HCT116 (cell line): ENCODE measurements at regions not wholly inside any gene's neighbourhood (a gene's known extent, or its start where the extent isn't known, plus 50 kb on each side); places are given as distances from the start of the nearest gene placed in this dataset.

Experiments used
- ATAC-seq: fragments of 200-7000 bp; cut with Tn5 transposase; 2 replicates; pipeline ENCODE4 v1.9.1; 2020; ENCODE audit warnings: mild to moderate bottlenecking, moderate library complexity
- BruUV-seq: library from RNA; stranded (reverse); fragments of 400-500 nt; replicated peaks from 2 replicates; lab custom pipeline; 2021; lab: Mats Ljungman, UMichigan
- CTCF ChIA-PET: fragments of 300-600 bp; sonication (Branson Sonifier 250); formaldehyde crosslinking; loops from one replicate; lab custom pipeline; 2021; ENCODE audit warnings: antibody characterized with exemption; lab: Charles Lee
- POLR2A ChIA-PET: fragments of 300-600, 350-600 bp; sonication (Branson Sonifier 250); formaldehyde crosslinking; loops from one replicate; lab custom pipeline; 2021; ENCODE audit warnings: antibody characterized with exemption; lab: Charles Lee
- RAD21 ChIA-PET, 2 experiments: fragments of 300-600 bp; sonication (Branson Sonifier 250); formaldehyde crosslinking; loops; one replicate each; lab custom pipeline; 2023; ENCODE audit warnings: low total read pairs in 2 of 2; ENCODE audit not compliant: uncharacterized antibody in 2 of 2, unreplicated experiment in 2 of 2, low non-redundant PET in 1 of 2; lab: Charles Lee
- DNase-seq: peaks from one replicate; pipeline ENCODE4 v3.0.0-alpha.2; 2010; ENCODE audit warnings: low read depth, low spot score
- H2AFZ ChIP-seq: fragments of 200-600 bp; shearing (Covaris generic), sonication (generic); 2 replicates; pipeline ENCODE4 v1.6.1; 2017; ENCODE audit warnings: low read depth, mixed run types, mixed read lengths, antibody characterized with exemption, low read length; ENCODE audit not compliant: poor library complexity, severe bottlenecking
- H3K27ac ChIP-seq: 2 replicates; pipeline ENCODE4 v1.5.1; 2012; ENCODE audit warnings: low read depth, low read length
- H3K27me3 ChIP-seq: fragments of 200-600 bp; sonication (generic); 2 replicates; pipeline ENCODE4 v1.6.1; 2016; ENCODE audit warnings: mixed run types, low read length, mixed read lengths; ENCODE audit not compliant: insufficient read depth
- H3K36me3 ChIP-seq, 2 experiments: fragments of 200-500 bp in 1 of 2; fragments of 200-600 bp in 1 of 2; sonication (Bioruptor generic) in 1 of 2; sonication (generic) in 1 of 2; 2 replicates each; pipeline versions ENCODE4 v1.5.1 to v1.6.1; 2014 to 2016; ENCODE audit warnings: low read length in 2 of 2, inconsistent platforms in 1 of 2, mixed read lengths in 1 of 2, mixed run types in 1 of 2; ENCODE audit not compliant: insufficient read depth in 2 of 2, control insufficient read depth in 1 of 2
- H3K4me1 ChIP-seq, 2 experiments: fragments of 200-600 bp in 1 of 2; sonication (generic) in 1 of 2; 2 replicates each; pipeline versions ENCODE4 v1.5.1 to v1.6.1; 2012 to 2017; ENCODE audit warnings: low read length in 2 of 2, inconsistent platforms in 1 of 2, mild to moderate bottlenecking in 1 of 2, mixed read lengths in 1 of 2, mixed run types in 1 of 2, moderate library complexity in 1 of 2; ENCODE audit not compliant: insufficient read depth in 2 of 2, control insufficient read depth in 1 of 2
- H3K4me2 ChIP-seq: fragments of 200-600 bp; sonication (generic); 2 replicates; pipeline ENCODE4 v1.6.1; 2017; ENCODE audit warnings: mixed run types, low read length, mixed read lengths
- H3K4me3 ChIP-seq, 2 experiments: fragments of 200-600 bp in 1 of 2; sonication (generic) in 1 of 2; replicated peaks in 1 of 2; 2 replicates each; pipeline ENCODE4 v1.5.1; 2011 to 2016; ENCODE audit warnings: low read length in 2 of 2, control low read depth in 1 of 2, low read depth in 1 of 2, mild to moderate bottlenecking in 1 of 2, mixed read lengths in 1 of 2, mixed run types in 1 of 2
- H3K79me2 ChIP-seq: fragments of 200-600 bp; sonication (generic); 2 replicates; pipeline ENCODE4 v1.6.1; 2017; ENCODE audit warnings: mild to moderate bottlenecking, mixed run types, low read length, moderate library complexity, mixed read lengths; ENCODE audit not compliant: insufficient read depth
- H3K9ac ChIP-seq: fragments of 200-600 bp; sonication (generic); 2 replicates; pipeline ENCODE4 v1.6.1; 2016; ENCODE audit warnings: low read length, mixed read lengths
- H3K9me2 ChIP-seq: fragments of 200-600 bp; sonication (generic), shearing (Covaris generic); 2 replicates; pipeline ENCODE4 v1.6.1; 2017; ENCODE audit warnings: mixed run types, mild to moderate bottlenecking, moderate library complexity; ENCODE audit not compliant: insufficient read depth
- H3K9me3 ChIP-seq, 2 experiments: fragments of 200-500 bp in 1 of 2; fragments of 200-600 bp in 1 of 2; sonication (Bioruptor generic) in 1 of 2; sonication (generic) in 1 of 2; 2 replicates each; pipeline ENCODE4 v1.6.1; 2014 to 2017; ENCODE audit warnings: low read length in 2 of 2, mixed read lengths in 2 of 2, inconsistent platforms in 1 of 2, low read depth in 1 of 2, mild to moderate bottlenecking in 1 of 2, mixed run types in 1 of 2, moderate library complexity in 1 of 2; ENCODE audit not compliant: control insufficient read depth in 1 of 2, insufficient read depth in 1 of 2
- H4K20me1 ChIP-seq: fragments of 200-600 bp; sonication (generic), shearing (Covaris generic); 2 replicates; pipeline ENCODE4 v1.6.1; 2017; ENCODE audit warnings: mixed run types, mild to moderate bottlenecking, moderate library complexity; ENCODE audit not compliant: insufficient read depth
- ATF3 ChIP-seq: IDR thresholded peaks from 2 replicates; pipeline ENCODE4 v1.6.1; 2012
- CBX3 ChIP-seq: IDR thresholded peaks from 2 replicates; pipeline ENCODE4 v1.6.1; 2012; ENCODE audit warnings: low read depth
- CEBPB ChIP-seq: IDR thresholded peaks from 2 replicates; pipeline ENCODE4 v1.6.1; 2012; ENCODE audit warnings: low read depth
- POLR2A ChIP-seq: IDR thresholded peaks from 2 replicates; pipeline ENCODE4 v1.7.0; 2011; ENCODE audit warnings: borderline replicate concordance; ENCODE audit not compliant: insufficient read depth, insufficient read length; ENCODE audit errors: extremely low read depth
- RAD21 ChIP-seq: IDR thresholded peaks from 2 replicates; pipeline ENCODE4 v1.6.1; 2012; ENCODE audit warnings: low read depth, mild to moderate bottlenecking
- TCF7L2 ChIP-seq: IDR thresholded peaks from 2 replicates; pipeline ENCODE4 v1.7.0; 2011; ENCODE audit warnings: borderline replicate concordance, inconsistent platforms; ENCODE audit not compliant: insufficient read depth, insufficient read length; ENCODE audit errors: extremely low read depth
- ZBTB33 ChIP-seq: IDR thresholded peaks from 2 replicates; pipeline ENCODE4 v1.6.1; 2011; ENCODE audit warnings: mild to moderate bottlenecking, low read length, moderate library complexity; ENCODE audit not compliant: insufficient replicate concordance; ENCODE audit errors: extremely low read depth
- ZNF274 ChIP-seq: fragments of 200-500 bp; sonication (Bioruptor generic); IDR thresholded peaks from 2 replicates; pipeline ENCODE4 v1.6.1; 2014; ENCODE audit warnings: mild to moderate bottlenecking, low read depth, low read length, inconsistent platforms
- intact Hi-C: fragments of 100-400 bp; cut with micrococcal nuclease; formaldehyde crosslinking; loops from 2 replicates; pipeline ENCODE4 v1.10.0; 2022

- DNase-seq (no peak), ATAC-seq (no peak)
- ChIA-PET CTCF (no interaction called here), POLR2A (no interaction called here), RAD21 (no interaction called here)
- Histone ChIP-seq H3K9me2 (no peaks in the 10 kb centered on the region), H3K36me3 (no peaks in the 10 kb centered on the region), H3K9ac (no peak overlapping the region), H3K9me3 (no peaks in the 10 kb centered on the region), H3K4me2 (no peak overlapping the region), H3K27me3 (no peaks in the 10 kb centered on the region), H3K79me2 (no peaks in the 10 kb centered on the region), H3K27ac (no peak overlapping the region), H4K20me1 (no peaks in the 10 kb centered on the region), H3K4me3 (no peak overlapping the region), H3K4me1 (no peaks in the 10 kb centered on the region), H2AFZ (no peak overlapping the region)
- no TSS peak for BruUV-seq
- intact Hi-C loops, result no loop called here
- no peak for TF ChIP-seq POLR2A
- no peak for TF ChIP-seq RAD21
- no peak for TF ChIP-seq ZBTB33
- no peak for TF ChIP-seq CEBPB
- TF ChIP-seq ATF3, result no peak
- TF ChIP-seq CBX3, result no peak
- TF ChIP-seq ZNF274, result no peak
- no peak for TF ChIP-seq TCF7L2
Observed at GRCh38 chr2:154960802-154961583, 262.5 kb downstream of the KCNJ3 start.
